Mesenteric fat pad (tissue), 1 donor: ENCODE measurements at regions not wholly inside any gene's neighbourhood (a gene's known extent, or its start where the extent isn't known, plus 50 kb on each side); places are given as distances from the start of the nearest gene placed in this dataset.

ENCODE experiments used
- DNase-seq: peaks from one replicate; pipeline ENCODE4 v3.0.0-alpha.2; 2020; ENCODE audit warnings: low spot score
- donor health status: DM: yes; HTN: yes; CAD: no.

GRCh38 chr19:8893419-8893818 is 61.2 kb downstream of the MBD3L1 start:
- DNase-seq: no peak

GRCh38 chr19:8897106-8897505 is 64.9 kb downstream of the MBD3L1 start:
- no peak for DNase-seq

- no peak for DNase-seq
Measured at GRCh38 chr19:8899356-8899755, 67.2 kb downstream of the MBD3L1 start.

GRCh38 chr19:8900421-8900820 is 68.2 kb downstream of the MBD3L1 start:
- no peak for DNase-seq

GRCh38 chr19:8902520-8902919 is 70.3 kb downstream of the MBD3L1 start:
- DNase-seq: no peak

GRCh38 chr19:8904597-8904996 is 72.4 kb downstream of the MBD3L1 start:
- no peak for DNase-seq

GRCh38 chr19:8905342-8905741 is 73.2 kb downstream of the MBD3L1 start:
- no peak for DNase-seq

GRCh38 chr19:8908066-8908465 is 75.9 kb downstream of the MBD3L1 start:
- DNase-seq: no peak

GRCh38 chr19:8910775-8911414 is 78.7 kb downstream of the MBD3L1 start:
- DNase-seq: no peak

- DNase-seq: no peak
Measured at GRCh38 chr19:8915997-8916396, 83.8 kb downstream of the MBD3L1 start.

GRCh38 chr19:8922591-8922990 is 87.6 kb downstream of the MUC16 start:
- DNase-seq: no peak

GRCh38 chr19:8924283-8924682 is 85.9 kb downstream of the MUC16 start:
- no peak for DNase-seq

- DNase-seq: no peak
Measured at GRCh38 chr19:8926341-8926740, 83.9 kb downstream of the MUC16 start.

GRCh38 chr19:8935460-8935859 is 74.7 kb downstream of the MUC16 start:
- DNase-seq: peak; percentile 30

GRCh38 chr19:8938576-8938975 is 71.6 kb downstream of the MUC16 start:
- no peak for DNase-seq
